ENCODE measurements at regions not wholly inside any gene's neighbourhood (a gene's known extent, or its start where the extent isn't known, plus 50 kb on each side); places are given as distances from the start of the nearest gene placed in this dataset.

DNA sequence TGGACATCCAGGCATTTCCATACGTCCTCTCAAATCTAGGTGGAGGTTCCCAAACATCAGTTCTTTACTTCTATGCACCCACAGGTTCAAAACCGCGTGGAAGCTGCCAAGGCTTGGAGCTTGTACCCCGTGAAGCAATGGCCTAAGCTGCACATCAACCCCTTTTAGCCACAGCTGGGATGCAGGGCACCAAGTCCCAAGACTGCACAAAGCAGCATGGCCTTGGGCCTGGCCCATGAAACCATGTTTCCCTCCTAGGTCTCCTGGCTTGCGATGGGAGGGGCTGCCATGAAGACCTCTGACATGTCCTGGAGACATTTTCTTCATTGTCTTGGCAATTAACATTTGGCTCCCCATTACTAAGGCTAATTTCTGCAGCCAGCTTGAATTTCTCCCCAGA is 88.9 kb upstream of the CBLN4 start:
- TF ChIP-seq CTCF (IDR thresholded peaks at IDR 0.05; ENCODE audit: borderline replicate concordance, extremely low read depth, low read length, poor library complexity, severe bottlenecking) (no peak), EZH2 (IDR thresholded peaks at IDR 0.05; ENCODE audit: borderline replicate concordance, low read depth, low read length, severe bottlenecking) (no peak)

All from DND-41 (cell line).